ENCODE measurements at regions not wholly inside any gene's neighbourhood (a gene's known extent, or its start where the extent isn't known, plus 50 kb on each side); places are given as distances from the start of the nearest gene placed in this dataset.
"Not testable (repeated sequence)": the region's sequence is repeated elsewhere in the genome, so short reads cannot be mapped to it uniquely, and the experiment has no call there.

DNA sequence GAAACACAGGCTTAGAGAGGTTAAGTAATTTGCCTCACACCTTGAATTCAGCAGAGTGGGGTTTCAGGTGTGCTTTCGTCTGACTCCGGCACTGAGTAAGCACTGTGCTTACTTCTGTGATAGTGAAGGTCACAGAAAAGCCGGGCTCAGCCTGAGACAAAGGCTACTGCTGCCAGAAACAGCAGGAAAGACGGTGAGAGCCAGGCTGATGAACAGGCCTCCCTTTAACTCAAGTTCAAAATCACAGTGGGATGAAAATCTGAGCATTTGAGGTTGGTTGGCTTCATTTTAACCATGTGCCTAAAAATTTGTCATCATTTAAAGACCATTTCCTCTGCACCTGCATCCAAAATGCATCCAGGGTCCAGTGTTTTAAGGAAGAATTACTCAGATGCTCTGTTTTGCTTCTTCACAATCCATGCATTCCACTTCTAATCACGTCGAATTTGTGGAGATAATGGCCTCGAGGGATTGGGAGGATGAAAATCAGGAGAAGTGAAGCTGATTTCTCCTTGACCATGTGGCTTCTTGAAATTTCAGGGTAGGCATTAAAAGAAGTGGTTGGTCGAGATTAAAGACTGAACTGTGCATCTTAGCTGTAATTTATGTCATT is 121.2 kb upstream of the LNX1 start:
- no peak for DNase-seq

DNA sequence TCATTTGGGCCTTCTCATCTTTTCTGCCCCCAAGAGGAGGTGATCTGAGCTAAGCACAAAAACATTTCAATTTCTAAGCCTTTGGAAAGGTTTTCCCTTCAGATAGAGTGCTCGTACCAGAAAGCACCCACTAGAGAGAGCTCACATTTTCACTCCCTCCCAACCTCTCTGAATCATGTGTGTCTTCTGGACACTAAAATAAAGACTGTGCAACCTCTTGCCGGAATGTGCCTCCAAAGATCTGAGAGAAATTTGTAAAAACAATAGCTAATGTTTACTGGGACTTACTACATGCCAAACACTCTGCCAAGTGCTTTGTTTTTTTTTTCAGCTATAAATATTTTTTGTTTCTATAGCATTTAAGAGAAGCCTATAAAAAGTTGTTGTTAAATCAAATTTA is 120.6 kb upstream of the LNX1 start:
- DNase-seq: no peak

DNA sequence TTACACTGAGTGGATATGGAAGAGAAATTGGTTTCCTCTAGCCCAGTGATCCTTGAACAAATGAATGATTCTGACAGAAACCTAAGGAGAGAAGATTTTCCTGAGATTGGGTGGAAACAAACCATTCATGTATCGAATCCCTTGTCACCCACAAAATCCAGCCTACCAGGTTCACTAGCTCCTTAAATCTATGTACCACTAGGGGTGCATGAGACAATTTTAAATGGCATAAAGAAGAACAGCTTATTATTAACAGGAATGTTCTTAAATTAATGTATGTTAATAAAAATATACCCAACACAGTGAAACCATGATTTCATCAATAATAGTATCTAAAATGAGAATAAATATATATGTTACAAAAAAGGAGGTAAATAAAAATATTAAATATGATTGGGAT is 118.4 kb upstream of the LNX1 start:
- no peak for DNase-seq

DNA sequence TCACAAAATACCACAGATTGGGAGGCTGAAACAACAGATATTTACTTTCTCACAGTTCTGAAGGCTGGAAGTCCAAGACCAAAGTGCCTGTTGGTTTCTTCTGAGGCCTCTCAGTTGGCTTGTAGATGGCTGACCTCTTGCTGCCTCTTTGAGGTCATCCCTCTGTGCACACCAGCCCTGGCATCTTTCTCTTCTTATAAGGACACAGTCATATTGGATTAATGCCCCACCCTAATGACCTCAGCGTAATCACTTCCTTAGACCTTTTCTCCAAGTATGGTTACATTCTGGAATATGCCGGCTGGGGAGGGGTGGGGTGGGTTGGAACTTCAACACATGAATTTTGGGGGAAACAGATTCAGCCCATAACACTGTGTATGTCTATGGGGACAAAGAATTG is 116.2 kb upstream of the LNX1 start:
- DNase-seq: no peak

DNA sequence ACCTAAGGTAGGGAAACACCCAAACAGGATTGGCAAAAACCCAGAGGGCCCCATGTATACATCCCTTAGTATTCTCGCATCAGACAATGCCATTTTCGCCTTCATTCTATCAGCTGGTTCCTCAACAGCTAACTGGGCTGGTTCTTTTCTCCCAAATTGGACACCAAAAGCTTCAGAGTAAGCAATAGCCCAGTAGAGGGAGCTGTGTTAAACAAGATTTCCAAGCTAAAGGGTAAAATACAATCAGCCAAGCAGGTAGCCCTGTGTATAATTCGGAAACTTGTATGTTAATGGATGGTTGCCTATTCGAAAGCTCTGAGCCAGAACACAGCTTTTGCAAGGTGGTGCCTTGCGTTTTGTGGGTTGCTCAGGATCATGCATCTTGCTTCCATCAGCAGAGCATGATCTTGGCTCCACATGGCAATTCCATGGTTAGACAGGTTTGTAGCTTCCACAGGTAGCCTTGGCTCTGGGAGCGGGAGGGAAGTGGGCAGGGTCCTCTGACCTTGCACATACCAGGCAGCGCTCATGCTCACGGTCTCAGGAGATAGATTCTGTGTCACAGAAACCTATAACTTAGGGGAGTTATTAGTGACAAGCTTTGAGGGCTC is 115.2 kb upstream of the LNX1 start:
- DNase-seq: peak; percentile 49

DNA sequence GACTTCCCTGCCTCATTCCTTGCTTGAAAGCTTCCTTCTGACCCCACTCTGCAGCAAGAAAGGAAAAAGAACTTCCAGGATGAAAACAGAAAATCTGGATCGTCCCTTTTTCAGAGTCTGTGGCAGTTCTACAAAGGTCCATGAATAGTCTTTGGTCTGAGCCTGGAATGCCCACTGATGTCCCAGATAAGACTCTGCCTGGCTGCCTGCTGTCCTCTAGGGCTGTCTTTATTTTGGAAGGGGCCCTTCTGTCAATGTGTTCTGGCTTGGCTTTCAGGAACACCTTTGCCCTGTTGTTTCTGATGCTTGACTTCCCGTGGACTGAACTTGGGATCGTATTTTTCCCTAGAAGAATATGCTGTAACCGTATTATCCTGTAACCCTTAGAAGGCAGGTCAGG is 114.7 kb upstream of the LNX1 start:
- no peak for DNase-seq

DNA sequence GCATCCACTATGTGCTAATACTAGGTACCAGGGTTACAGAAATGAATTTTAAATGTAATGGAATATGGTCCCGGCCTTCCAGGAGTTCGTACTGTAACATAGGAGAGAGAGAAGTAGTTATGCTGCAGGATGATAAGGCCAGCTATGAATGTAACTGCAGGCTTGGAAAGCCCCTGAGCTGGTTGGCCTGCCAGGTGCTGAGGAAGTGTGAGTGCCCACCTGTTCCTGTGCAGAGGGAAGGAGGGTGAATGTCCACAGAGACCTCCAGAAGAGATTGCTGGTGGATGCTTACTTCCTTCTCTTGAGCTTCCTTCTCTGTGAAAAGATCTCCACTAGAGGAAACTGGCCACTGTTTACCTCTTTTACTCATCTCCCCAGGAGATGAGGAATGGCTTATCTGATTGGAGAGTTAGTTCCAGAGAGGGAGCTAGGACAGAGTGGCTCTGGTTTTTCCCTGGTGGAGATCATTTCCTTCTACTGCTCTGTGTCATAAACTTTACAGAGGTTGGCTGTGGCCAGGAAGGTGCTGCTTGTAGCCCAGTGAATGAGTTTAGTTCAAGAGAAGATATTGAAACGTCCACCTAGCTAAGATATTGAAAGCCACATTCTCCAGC is 114.0 kb upstream of the LNX1 start:
- no peak for DNase-seq

DNA sequence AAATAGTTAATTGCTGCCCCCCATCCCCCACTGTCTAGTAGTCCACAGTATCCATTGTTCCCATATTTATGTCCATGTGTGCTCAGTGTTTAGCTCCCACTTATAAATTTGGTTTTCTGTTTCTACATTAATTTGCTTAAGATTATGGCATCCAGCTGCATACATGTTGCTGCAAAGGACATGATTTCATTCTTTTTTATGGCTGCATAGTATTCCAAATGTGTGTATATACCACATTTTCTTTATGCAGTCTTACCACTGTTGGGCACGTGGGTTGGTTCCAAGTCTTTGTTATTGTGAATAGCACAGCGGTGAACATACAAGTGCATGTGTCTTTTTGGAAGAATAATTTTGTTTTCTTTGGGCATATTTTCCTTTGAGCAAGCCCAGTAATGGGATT is 113.0 kb upstream of the LNX1 start:
- no peak for DNase-seq

DNA sequence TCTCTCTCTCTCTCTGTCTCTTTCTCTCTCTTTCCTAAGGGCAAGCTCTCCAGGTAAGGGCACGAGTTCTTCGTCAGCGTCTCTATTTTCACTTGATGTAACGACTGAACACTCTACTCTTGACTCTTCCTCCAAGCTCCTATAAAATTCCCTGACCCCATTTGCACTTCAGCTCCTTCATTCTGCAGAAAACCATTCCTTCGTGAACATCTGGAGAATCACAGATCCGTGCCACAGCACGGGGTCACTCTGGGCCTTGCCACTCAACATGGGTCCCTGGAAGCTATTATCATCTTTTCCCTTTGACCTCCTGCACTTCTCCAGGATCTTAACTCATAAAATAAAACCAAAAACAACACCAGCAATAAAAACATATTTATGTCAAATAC is 112.0 kb upstream of the LNX1 start:
- DNase-seq: no peak

DNA sequence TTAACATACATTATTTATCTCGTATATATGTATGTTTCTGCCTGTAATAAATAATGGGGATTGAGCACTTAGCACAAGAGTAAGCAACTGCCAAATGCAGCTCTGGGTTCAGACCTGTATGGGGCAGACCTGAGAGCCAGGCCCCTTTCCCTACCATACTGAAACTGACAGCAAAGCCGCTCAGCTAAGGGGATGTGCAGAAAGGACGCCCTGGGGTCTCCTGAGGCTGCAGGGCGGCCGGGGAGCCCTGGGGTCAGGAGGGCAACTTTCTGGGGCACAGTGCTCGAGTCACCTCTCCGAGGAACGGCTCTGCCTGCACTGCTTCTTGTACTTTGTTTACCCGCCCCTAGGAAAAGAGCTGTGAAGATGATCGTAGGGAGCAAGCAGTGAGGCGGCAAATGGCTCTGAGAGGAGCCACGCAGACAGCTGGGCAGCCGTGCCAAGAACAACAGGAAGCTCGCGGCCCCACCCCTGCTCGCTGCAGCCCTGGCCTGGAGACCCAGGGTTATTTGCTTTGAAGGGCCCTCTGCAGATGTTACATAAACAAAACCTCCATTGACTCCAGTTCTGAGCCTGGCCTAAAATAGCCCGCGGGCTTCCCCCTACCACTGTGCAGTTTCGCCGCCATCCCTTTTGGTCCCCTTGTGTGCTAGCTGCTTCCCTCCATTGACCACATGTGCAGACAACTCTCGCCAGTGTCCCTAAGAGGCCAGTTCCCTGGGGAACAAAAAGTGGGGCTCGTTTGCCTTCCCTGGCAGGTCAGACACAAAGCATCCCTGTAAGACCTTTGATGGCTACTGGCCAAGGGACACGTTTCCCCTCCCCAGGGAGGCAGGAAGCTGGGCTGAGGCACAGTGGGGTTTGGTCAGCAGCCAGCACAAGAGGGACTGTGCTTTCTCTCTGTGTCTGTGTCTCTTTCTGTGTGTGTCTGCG is 111.3 kb upstream of the LNX1 start:
- DNase-seq: peak; percentile 91

DNA sequence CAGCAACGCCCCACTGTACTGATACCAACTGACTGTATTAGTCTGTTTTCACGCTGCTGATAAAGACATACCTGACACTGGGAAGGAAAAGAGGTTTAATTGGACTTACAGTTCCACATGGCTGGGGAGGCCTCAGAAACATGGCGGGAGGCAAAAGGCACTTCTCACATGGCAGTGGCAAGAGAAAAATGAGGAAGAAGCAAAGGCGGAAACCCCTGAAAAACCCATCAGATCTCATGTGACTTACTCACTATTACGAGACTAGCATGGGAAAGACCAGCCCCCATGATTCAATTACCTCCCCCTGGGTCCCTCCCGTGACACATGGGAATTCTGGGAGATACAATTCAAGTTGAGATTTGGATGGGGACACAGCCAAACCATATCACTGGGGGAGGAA is 110.0 kb upstream of the LNX1 start:
- DNase-seq: not testable (repeated sequence)

DNA sequence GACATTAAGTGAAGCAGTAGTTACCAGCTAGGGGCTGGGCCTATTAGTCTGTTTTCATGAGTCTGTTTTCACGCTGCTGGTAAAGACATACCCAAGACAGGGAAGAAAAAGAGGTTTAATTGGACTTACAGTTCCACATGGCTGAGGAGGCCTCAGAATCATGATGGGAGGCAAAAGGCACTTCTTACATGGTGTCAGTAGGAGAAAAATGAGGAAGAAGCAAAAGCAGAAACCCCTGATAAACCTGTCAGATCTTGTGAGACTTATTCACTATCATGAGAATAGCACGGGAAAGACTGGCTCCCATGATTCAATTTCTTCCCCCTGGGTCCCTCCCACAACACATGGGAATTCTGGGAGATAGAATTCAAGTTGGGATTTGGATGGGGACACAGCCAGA is 108.0 kb upstream of the LNX1 start:
- not testable (repeated sequence) for DNase-seq

DNA sequence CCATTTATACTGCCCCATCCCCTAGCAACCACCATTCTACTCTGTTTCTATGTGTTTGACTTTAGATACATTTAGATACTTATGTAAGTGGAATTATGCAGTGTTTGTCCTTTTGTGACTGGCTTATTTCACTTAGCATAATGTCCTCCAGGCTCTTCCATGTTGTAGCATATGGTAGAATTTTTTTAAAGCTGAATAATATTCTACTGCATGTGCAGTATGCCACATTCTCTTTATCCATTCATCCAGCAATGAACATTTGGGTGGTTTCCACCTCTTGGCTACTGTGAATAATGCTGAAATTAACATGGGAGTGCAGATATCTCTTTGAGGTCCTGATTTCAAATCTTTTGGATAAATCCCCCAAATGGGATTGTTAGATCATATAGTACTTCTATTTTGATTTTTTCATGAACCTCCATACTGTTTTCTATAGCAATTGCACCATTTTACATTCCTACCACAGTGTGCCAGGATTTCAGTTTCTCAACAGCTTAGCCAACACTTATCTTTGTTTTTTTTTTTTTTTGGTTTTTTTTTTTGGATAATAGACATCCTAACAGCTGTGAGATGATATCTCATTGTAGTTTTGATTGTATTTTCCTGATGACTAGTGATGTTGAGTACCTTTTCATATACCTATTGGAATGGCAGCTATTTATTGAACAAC is 105.9 kb upstream of the LNX1 start:
- no peak for DNase-seq

DNA sequence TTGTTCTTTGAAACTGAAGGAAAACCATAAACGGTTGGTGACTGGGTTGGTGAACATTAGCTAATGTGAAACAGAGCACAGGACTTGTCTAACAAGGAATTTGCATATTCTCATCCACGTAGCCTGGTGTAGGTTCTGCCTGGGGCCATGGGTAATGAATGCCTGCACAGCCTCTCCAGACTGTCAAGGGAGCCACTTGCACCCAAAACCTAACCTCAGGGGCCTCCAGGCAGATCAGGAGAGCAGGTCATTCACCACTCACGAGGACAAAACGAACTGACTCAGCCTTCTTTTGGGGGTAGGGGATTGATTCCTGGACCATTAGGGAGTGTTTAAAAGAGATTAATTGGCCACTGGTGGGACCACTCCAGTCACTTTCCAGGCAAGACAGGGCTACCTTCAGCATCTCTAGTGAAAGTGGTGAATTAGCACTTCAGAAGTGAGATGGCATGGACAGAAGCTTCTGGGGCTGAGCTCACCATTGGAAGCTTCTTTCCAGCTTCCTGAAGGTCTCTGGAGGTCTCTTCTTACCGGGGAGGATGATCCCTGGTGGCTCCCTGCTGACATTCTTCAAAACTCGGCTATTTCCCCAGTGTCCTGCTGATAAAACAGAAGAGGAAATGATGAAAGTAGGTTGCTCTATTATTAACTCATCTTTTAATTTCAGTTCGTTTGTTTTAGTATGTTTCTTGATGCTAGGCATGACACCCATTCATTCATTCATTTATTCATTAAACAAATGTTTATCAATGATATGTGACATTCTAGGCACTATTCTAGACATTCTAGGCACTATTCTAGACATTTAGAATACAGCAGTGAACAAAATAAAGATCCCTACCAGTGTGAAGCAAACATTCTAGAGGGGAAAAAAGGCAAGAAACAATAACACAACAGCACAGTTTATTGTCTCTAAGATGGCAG is 104.5 kb upstream of the LNX1 start:
- no peak for DNase-seq

DNA sequence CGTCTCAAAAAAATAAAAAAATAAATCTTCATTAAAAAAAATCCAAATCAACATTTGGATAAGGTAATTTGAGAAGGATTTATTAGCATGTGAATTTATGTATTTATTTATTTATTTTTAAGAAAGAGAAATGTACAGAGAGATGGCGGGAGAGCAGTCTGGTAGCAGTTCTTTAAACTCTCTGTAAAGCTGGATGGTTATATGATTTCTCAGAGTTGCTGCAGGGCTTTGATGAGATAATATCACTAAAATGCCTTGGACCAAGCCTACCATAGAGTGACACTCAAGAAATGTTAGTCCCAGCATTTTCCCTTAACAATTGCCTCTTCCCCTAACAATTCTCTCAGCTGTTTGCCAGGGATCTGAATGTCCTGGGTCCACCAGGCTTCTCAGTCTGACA is 103.4 kb upstream of the LNX1 start:
- DNase-seq: no peak

DNA sequence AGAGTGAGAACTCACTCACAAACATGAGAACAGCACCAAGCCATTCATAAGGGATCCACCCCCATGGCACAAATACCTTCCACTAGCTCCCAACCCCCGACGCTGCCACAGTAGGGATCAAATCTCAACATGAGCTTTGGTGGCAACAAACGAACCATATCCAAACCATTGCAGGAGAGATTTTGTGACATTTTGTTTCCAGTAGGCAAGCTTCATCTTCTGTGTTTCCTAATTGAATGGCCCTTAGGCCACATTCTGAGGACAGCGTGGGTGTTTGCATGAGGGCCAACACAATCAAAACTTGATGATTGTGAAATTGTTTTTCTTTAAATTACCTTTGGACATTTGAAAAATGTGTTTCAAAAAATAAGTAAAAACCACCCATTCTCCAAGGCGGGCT is 102.6 kb upstream of the LNX1 start:
- DNase-seq: no peak

DNA sequence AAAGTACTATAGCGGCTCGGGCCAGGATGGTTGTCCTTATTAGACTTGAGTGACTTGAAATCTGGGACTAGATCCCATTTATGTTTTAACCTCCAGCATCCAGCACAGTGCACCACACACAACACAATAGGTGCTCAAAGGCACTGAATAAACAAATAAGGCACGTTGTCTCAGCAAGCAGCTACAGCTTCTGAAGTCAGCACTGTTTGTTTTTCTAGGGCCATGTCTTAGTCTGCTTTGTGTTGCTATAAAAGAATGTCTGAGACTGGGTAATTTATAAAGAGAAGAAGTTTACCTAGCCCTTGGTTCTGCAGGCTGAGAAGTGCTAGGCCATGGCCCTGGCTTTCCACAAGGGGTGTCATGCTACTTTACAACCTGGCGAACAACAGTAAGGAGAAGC is 102.1 kb upstream of the LNX1 start:
- no peak for DNase-seq

DNA sequence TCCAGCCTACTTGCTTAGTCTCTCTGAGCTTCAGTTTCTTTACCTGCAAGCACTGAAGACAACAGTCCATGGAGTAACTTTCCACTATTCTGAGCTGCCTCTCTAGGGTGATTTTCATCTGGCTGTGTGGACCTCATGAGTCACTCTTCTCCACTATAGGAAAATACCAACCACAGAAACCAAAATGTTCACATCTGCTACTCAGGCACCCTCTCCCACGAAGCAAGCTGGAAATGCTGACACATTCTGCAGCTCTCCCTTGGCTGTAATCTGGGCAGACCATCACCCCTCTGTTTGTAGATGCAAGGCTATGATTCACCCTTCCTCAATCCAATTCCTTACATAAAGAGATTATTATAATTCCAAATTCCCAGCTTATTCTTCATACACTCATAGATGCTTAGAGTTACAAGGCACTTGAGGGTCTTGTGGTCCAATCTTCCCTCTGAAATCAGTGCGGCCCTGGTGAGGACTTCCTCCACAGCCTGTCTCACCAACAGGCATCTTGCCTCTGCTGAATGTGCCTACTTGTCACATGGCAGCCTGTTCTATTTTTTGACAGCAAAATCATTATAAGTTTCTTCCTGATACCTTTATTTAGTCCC is 97.0 kb upstream of the LNX1 start:
- peak; percentile 77 for DNase-seq

DNA sequence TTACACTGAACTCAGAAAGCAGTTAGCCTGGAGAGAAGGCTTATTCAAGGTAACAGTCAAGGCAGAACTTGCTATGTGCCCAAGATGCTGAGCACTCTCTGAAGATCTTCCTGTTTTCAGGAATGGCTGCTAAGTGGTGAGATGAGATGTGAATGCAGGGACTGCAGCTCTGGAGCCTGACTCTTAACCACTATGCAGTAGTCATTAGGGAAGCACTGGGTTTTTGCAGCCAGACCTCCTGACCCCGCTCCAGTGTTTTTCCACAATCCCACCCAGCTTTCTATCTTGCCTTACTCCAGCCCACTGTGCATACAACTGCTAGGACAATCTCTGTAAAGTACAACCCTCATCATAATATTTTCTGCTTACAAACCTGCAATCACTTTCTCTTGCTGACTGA is 95.2 kb upstream of the LNX1 start:
- DNase-seq: no peak

DNA sequence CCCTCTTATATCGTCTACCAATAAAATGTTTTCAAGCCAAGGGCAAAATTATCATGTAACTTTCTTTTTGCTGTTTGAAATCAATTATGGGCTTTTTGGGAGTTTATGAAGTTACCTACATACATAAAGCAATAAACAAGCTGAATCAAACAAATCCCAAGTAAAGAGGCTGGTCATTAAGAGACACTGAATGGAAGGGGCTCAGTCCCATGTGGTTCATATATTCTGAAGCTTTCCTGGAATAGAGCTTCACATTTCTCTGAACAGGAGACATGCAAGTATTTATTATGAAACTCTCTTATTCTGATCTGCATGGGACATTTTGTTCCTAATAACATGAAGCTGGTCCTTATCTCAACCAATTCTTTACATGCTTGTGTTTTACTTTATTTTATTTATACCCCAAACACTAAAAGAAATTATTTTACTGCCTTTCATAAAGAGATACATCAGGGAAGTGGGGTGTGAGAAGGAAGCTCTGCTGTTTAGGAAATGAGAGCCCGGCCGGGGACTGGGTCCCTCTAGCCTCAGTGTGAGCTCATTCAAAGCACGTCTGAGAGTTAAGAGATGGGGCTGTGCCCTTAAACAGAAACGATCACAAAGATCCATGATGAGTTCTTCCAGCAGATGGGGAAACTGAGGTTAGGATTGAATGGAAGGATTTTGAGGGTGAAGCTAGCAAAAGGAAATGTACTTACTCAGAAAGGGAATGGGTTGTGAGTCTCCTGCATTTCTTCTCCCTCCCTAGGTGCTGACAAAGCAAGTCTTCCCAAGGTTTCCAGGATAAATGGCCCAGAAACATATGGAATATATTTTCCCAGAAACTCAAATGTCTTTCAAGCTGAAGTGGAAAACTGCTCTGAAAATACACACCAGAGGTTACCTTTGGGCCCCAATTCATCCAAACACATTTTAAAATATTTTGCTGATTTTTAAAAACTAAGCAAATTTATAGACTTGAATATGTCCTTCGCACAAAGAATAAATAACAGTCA is 93.1 kb upstream of the LNX1 start:
- DNase-seq: no peak
